ENCODE measurements at regions not wholly inside any gene's neighbourhood (a gene's known extent, or its start where the extent isn't known, plus 50 kb on each side); places are given as distances from the start of the nearest gene placed in this dataset.
A peak's percentile ranks its signal among the peaks of the same experiment; 100 is the strongest.

GRCh38 chr9:103941104-103941503, 153.0 kb upstream of the SMC2 start:
- DNase-seq: no peak
- in situ Hi-C loops (cut with HindIII; ENCODE audit: low pct_ligation_motif_present, low pct_unique_long_range_greater_than_20kb, low sequenced_read_pairs): no loop called here

GRCh38 chr9:103942200-103942599, 151.9 kb upstream of the SMC2 start:
- in situ Hi-C loops (cut with HindIII; ENCODE audit: low pct_ligation_motif_present, low pct_unique_long_range_greater_than_20kb, low sequenced_read_pairs): no loop called here
- DNase-seq: no peak

- in situ Hi-C loops (cut with HindIII; ENCODE audit: low pct_ligation_motif_present, low pct_unique_long_range_greater_than_20kb, low sequenced_read_pairs): no loop called here
- DNase-seq: no peak
Measured at GRCh38 chr9:103942651-103943050, 151.5 kb upstream of the SMC2 start.

GRCh38 chr9:103949096-103949495, 145.0 kb upstream of the SMC2 start:
- in situ Hi-C loops (cut with HindIII; ENCODE audit: low pct_ligation_motif_present, low pct_unique_long_range_greater_than_20kb, low sequenced_read_pairs): no loop called here

GRCh38 chr9:103977163-103977562, 116.9 kb upstream of the SMC2 start:
- in situ Hi-C loops (cut with HindIII; ENCODE audit: low pct_ligation_motif_present, low pct_unique_long_range_greater_than_20kb, low sequenced_read_pairs): no loop called here

More at GRCh38 chr9:103949096-103949495, 145.0 kb upstream of the SMC2 start:
- no peak for DNase-seq

GRCh38 chr9:103978396-103978795, 115.7 kb upstream of the SMC2 start:
- in situ Hi-C loops (cut with HindIII; ENCODE audit: low pct_ligation_motif_present, low pct_unique_long_range_greater_than_20kb, low sequenced_read_pairs): no loop called here
- no peak for DNase-seq

More at GRCh38 chr9:103977163-103977562, 116.9 kb upstream of the SMC2 start:
- DNase-seq: no peak

- in situ Hi-C loops (cut with HindIII; ENCODE audit: low pct_ligation_motif_present, low pct_unique_long_range_greater_than_20kb, low sequenced_read_pairs): no loop called here
- no peak for DNase-seq
Measured at GRCh38 chr9:103981912-103982311, 112.2 kb upstream of the SMC2 start.

- no peak for DNase-seq
- in situ Hi-C loops (cut with HindIII; ENCODE audit: low pct_ligation_motif_present, low pct_unique_long_range_greater_than_20kb, low sequenced_read_pairs): no loop called here
Measured at GRCh38 chr9:103985077-103985476, 109.0 kb upstream of the SMC2 start.

- no peak for DNase-seq
Measured at GRCh38 chr9:103988821-103989220, 105.3 kb upstream of the SMC2 start.

GRCh38 chr9:103990311-103990710, 103.8 kb upstream of the SMC2 start:
- DNase-seq: no peak
- in situ Hi-C loops (cut with HindIII; ENCODE audit: low pct_ligation_motif_present, low pct_unique_long_range_greater_than_20kb, low sequenced_read_pairs): no loop called here

More at GRCh38 chr9:103988821-103989220, 105.3 kb upstream of the SMC2 start:
- in situ Hi-C loops (cut with HindIII; ENCODE audit: low pct_ligation_motif_present, low pct_unique_long_range_greater_than_20kb, low sequenced_read_pairs): no loop called here

- in situ Hi-C loops (cut with HindIII; ENCODE audit: low pct_ligation_motif_present, low pct_unique_long_range_greater_than_20kb, low sequenced_read_pairs): no loop called here
- DNase-seq: no peak
Measured at GRCh38 chr9:103991001-103991400, 103.1 kb upstream of the SMC2 start.

- no peak for DNase-seq
- in situ Hi-C loops (cut with HindIII; ENCODE audit: low pct_ligation_motif_present, low pct_unique_long_range_greater_than_20kb, low sequenced_read_pairs): no loop called here
Measured at GRCh38 chr9:103991698-103992097, 102.4 kb upstream of the SMC2 start.

- DNase-seq: no peak
- in situ Hi-C loops (cut with HindIII; ENCODE audit: low pct_ligation_motif_present, low pct_unique_long_range_greater_than_20kb, low sequenced_read_pairs): no loop called here
Measured at GRCh38 chr9:103992938-103993579, 101.0 kb upstream of the SMC2 start.

GRCh38 chr9:103997856-103998370, 96.2 kb upstream of the SMC2 start:
- DNase-seq: no peak
- in situ Hi-C loops (cut with HindIII; ENCODE audit: low pct_ligation_motif_present, low pct_unique_long_range_greater_than_20kb, low sequenced_read_pairs): no loop called here

- DNase-seq: no peak
- in situ Hi-C loops (cut with HindIII; ENCODE audit: low pct_ligation_motif_present, low pct_unique_long_range_greater_than_20kb, low sequenced_read_pairs): no loop called here
Measured at GRCh38 chr9:103999375-104000062, 94.6 kb upstream of the SMC2 start.

GRCh38 chr9:104009826-104010225, 84.3 kb upstream of the SMC2 start:
- DNase-seq: no peak
- in situ Hi-C loops (cut with HindIII; ENCODE audit: low pct_ligation_motif_present, low pct_unique_long_range_greater_than_20kb, low sequenced_read_pairs): no loop called here

GRCh38 chr9:104022083-104022482, 72.0 kb upstream of the SMC2 start:
- in situ Hi-C loops (cut with HindIII; ENCODE audit: low pct_ligation_motif_present, low pct_unique_long_range_greater_than_20kb, low sequenced_read_pairs): no loop called here
- DNase-seq: no peak

- in situ Hi-C loops (cut with HindIII; ENCODE audit: low pct_ligation_motif_present, low pct_unique_long_range_greater_than_20kb, low sequenced_read_pairs): no loop called here
- DNase-seq: no peak
Measured at GRCh38 chr9:104025104-104025503, 69.0 kb upstream of the SMC2 start.

- peak; percentile 3 for DNase-seq
- in situ Hi-C loops (cut with HindIII; ENCODE audit: low pct_ligation_motif_present, low pct_unique_long_range_greater_than_20kb, low sequenced_read_pairs): no loop called here
Measured at GRCh38 chr9:104025945-104026344, 68.2 kb upstream of the SMC2 start.

GRCh38 chr9:104027295-104027694, 66.8 kb upstream of the SMC2 start:
- no peak for DNase-seq
- in situ Hi-C loops (cut with HindIII; ENCODE audit: low pct_ligation_motif_present, low pct_unique_long_range_greater_than_20kb, low sequenced_read_pairs): no loop called here
